SIG-M5 (cell line): ENCODE measurements at regions not wholly inside any gene's neighbourhood (a gene's known extent, or its start where the extent isn't known, plus 50 kb on each side); places are given as distances from the start of the nearest gene placed in this dataset.
"Not testable (repeated sequence)": the region's sequence is repeated elsewhere in the genome, so short reads cannot be mapped to it uniquely, and the experiment has no call there.

ENCODE experiments used
- DNase-seq: peaks from one replicate; lab custom pipeline; 2025; lab: John Stamatoyannopoulos, UW

DNA sequence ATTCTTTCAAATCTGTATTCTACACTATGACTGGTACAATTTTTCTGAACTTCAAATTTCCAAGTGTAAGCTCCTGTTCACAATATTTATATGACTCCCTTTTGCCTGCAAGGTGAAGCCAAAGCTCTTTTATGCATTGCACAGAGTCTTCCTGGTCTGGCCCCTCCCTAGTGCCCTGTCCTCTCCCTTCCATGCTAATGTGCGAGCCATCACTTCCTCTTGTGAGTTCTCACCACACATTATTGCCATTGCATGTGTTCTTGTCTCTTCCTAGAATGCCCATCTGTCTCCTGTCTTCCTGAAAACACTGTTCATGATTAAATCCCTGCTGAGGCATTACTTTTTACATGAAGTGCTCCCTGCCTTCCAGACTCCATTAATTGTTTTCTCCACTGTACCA, 169.9 kb downstream of the MC4R start:
- DNase-seq: no peak

- DNase-seq: no peak
Observed at GRCh38 chr18:60200558-60200957, 172.0 kb downstream of the MC4R start.

GRCh38 chr18:60199505-60199904, 173.1 kb downstream of the MC4R start:
- DNase-seq: no peak

- no peak for DNase-seq
Observed at GRCh38 chr18:60197671-60198462, 174.7 kb downstream of the MC4R start.

DNA sequence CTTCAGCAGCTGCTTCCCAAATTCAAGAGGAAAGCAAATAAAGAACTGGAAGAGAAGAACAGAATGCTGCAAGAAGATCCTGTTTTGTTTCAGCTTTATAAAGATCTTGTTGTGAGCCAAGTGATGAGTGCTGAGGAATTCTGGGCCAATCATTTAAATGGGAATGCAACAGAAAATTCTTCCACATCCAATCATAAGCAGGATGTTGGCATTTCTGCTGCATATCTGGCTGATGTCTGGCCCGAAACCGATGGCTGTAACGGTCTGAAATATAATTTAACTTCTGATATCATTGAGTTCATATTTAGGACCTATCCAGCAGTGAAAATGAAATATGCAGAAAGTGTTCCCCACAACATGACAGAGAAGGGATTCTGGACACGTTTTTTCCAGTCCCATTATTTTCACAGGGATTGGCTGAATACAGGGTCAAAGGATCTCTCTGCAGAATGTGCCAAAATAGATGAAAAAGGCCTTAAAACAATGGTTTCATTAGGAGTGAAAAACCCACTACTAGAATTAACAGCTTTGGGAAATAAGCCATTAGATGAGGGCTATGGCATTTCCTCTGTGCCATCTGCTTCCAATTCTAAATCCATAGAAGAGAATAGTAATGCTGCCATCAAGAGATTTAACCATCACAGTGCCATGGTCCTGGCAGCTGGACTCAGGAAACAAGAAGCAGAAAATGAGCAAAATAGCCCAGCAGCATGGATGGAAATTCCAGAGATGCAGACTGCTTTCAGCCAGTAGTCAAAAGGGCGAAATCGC, 175.6 kb downstream of the MC4R start:
- DNase-seq: no peak

DNA sequence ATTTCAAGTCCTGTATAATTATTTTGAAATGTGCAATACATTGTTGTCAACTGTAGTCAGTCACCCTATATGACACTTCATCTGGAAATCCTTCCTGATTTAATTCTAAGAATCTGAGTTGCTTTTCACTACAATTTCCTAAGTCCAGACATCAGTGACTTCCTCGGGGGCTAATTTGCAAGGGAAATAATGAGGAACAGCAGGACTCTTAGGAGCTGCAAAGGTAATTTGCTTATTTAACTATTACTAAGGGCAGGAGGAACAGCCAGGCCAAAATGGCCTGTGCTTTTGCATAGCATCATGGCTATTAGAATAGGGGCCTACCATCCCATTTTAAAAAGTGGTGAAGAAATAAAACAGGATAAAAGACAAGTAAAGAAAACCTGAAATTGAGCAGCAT, 178.8 kb downstream of the MC4R start:
- DNase-seq: no peak

DNA sequence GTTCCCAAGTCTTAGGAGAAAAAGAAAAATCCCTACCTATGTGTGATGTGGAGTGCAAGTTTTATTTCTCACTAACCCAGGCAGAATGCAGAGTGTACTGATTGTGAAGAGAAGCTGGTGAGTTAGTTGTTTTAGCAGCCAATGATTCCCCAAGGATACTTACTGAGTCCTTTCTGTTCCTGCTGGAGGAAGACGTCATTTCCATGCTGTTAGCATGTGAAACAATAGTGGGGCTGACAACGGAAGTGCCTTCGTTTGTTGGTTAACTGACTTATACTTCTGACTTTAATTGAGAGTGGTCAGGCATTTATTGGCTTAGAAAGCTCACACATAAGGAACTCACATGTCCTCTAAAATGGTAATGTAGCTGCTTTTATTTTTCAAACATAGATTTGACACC, 180.6 kb downstream of the MC4R start:
- no peak for DNase-seq

GRCh38 chr18:60189856-60190255, 182.7 kb downstream of the MC4R start:
- DNase-seq: no peak

GRCh38 chr18:60188958-60189357, 183.6 kb downstream of the MC4R start:
- no peak for DNase-seq

- no peak for DNase-seq
Observed at GRCh38 chr18:60182223-60182622, 190.4 kb downstream of the MC4R start.

DNA sequence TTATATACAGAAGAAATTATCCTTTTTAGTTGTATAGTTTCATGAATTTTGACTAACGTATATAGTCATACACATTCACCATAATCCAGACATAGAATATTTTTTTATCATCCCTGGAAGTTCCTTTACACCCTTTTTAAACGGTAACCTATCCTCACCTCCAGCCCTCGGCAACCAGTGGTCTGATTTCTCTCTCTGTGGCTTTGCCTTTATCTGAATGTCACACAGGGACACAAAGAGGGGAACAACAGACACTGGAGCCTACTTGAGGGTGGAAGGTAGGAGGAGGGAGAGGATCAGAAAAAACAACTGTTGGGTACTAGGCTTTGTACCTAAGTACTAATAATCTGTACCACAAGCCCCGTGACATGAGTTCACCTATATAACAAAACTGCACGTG, 191.9 kb downstream of the MC4R start:
- no peak for DNase-seq

GRCh38 chr18:60178224-60178623, 194.4 kb downstream of the MC4R start:
- not testable (repeated sequence) for DNase-seq

GRCh38 chr18:60176259-60176658, 196.3 kb downstream of the MC4R start:
- DNase-seq: no peak

DNA sequence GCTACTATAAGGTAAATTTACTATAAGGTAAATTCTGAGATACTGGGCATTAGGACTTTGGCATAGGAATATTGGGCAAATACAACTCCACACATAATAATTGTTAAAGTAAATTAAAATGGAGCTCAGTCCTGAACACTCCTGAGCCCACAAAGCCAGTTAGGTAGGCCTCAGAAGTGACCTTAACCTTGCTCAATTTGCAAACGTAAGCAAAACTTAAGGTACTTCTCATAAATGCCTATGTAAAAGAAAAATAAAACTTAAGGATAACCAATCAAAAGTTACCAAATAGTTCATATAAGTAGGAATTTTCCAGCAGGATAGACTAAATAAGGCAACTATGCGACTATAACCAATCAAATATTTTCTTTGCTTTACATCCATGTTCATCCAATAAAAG, 197.7 kb downstream of the MC4R start:
- no peak for DNase-seq

DNA sequence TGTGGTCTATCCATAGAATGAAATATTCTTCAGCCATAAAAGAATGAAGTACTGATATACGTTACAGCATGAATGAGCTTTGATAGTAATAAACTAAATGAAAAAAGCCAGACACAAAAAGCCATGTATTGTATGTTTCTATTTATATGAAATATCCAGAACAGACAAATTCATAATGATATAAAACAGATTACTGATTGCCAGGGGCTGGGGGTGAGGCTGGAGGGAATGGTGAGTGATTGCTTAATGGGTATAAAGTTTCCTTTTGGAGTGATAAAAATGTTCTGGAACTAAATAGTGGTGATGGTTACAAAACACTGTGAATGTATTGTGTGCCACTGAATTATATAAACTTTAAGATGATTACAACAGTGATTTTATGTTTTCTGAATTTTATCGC, 200.5 kb downstream of the MC4R start:
- DNase-seq: no peak

DNA sequence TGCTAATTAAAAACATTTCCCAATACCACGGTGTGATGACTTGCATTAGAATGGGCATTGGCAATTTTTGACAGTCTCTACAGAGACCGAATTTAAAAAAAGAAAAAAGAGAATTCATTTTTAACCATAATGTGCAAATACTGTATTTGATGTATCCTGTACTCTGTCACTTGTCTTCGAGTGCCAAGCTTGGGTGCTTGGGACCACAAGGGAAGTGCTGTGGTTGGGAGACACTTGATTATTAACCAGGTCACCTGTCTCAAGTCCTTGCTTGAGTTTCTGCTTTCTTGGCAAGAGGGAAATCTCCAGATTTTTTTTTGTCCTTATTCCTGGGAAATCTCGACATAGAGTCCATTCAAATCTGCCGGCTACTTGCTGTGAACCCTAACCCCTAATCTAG, 209.0 kb downstream of the MC4R start:
- no peak for DNase-seq

DNA sequence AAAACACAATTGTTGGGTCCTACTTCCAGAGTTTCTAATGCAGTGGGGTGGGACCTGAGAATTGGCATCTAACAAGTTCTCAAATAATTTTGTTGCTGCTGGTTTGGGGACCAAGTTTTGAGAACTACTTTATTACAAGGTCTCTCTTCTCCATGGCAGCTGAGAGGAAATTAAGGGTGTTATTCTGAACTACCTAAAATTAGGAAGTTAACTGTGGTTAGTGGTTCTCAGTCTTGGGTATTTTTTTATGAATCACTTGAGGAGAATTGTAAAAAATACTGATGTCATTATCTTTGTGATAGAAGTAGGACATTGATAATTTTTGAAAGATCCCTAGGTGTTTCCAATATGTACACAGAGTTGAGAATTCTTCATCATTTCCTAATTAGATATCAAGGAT, 210.2 kb downstream of the MC4R start:
- no peak for DNase-seq

- DNase-seq: no peak
Observed at GRCh38 chr18:60157810-60158209, 214.8 kb downstream of the MC4R start.

DNA sequence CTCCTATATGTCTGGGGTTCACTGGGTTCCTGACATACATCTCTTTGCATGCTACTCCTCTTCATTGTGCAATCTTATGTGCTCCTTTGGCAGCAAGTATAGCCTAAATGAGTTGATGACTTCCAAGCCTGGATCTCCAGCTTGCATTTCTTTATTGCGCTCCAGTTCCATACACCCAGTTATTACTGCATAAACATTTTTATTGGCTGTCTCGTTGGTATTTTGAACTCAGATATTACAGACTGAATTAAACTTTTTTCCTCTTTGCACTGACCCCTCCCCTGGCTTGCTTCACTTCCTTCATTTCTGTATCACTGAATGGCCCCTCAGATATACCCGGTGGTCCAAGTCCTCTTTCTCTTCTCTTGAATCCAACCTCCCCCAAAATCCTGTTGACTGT, 219.2 kb downstream of the MC4R start:
- no peak for DNase-seq

DNA sequence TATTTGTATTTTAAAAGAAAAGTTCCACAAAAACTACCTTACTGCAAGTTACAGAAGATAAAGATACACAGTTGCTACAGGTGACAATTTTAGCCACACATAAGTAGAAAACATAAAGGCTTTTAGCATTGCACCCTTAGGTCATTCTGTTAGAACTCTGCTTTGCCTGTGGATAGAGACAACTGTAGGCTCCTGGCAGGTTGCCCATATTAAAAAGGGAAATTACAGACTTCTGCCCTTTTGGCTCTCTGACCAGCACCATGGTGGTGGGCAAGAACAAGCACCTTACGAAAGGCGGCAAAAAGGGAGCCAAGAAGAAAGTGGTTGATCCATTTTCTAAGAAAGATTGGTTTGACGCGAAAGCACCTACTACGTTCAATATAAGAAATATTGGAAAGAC, 223.3 kb downstream of the MC4R start:
- DNase-seq: no peak

DNA sequence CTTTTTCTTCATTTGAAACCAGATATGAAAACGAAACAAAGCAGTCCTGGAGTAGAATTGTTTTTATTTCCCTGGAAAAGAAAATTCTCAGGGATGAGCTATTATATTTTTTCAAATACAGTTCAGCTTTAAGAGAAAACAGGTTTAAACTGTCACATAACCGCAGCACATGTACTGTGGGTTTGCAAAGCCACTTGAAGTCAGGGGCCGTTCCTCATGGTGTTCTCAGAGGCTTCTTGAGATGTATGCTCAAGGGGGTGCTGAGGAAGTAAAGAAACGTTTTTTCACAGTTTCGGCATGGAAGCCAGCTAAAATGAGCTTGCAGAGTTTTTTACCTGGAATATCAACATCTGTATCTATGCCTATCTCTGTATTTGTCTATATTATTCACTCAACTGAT, 225.3 kb downstream of the MC4R start:
- DNase-seq: no peak

DNA sequence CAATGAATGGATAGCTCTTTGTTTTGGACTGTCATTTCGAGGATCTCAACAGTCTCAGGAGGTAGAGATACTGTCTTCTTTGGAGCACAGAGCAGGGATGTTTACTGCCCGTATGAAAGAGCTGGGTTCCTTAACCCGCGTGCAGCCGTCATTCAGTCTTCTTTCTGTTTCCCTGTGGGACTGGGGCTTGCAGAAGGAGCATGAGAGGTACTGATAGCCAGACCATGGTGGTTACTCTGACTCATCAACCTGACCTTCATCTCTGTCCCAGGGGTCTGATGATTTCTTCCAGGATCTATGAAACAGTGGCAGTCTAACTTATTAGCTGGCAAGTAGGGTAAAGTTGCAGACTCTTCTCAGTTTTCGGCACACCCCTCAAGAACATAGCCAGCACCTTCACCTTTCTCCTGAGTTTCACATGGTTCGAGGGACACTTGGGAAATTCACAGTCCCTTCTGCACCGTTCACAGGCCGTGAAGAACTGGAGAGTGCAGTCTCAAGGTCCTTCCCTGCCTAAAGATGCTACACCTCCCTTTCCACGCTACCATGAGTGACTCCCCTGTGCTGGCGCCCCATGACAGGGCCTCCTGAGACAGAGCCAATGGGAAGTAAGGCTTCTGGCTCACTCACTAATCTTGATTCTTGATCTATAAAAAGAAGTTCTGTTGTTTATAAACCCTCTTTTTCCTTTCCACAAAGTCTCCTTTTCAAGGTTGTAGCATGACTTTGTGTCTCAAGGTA, 226.2 kb downstream of the MC4R start:
- DNase-seq: no peak

- no peak for DNase-seq
Observed at GRCh38 chr18:60145776-60146175, 226.8 kb downstream of the MC4R start.
